GM18873 (cell line): ENCODE measurements at regions not wholly inside any gene's neighbourhood (a gene's known extent, or its start where the extent isn't known, plus 50 kb on each side); places are given as distances from the start of the nearest gene placed in this dataset.
"Not testable (repeated sequence)": the region's sequence is repeated elsewhere in the genome, so short reads cannot be mapped to it uniquely, and the experiment has no call there.

Experiments used
- ATAC-seq: cut with Tn5 transposase; IDR thresholded peaks from one replicate; pipeline ENCODE4 v1.9.1; 2021; ENCODE audit warnings: mild to moderate bottlenecking, moderate library complexity, moderate number of reproducible peaks; ENCODE audit not compliant: unreplicated experiment, low FRiP score

DNA sequence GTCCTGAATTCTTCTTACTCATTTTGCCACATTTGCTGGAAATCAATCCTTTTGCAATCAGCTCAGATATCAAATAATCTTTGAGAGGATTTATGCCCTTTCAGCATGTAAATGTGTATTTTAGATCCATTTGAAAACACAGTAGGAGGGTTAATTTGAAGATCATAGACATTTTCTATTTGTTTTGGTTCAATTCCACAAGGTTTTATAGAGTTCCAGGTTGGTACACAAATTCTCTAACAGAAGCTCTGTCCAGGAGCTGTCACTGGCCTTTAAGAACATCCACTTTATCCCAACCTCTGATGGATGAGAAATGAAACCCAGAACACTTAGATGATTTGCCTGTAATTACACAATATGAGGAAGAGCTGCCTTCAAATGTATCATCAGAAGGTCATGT is 157.3 kb upstream of the CHAC2 start:
- no peak for ATAC-seq

DNA sequence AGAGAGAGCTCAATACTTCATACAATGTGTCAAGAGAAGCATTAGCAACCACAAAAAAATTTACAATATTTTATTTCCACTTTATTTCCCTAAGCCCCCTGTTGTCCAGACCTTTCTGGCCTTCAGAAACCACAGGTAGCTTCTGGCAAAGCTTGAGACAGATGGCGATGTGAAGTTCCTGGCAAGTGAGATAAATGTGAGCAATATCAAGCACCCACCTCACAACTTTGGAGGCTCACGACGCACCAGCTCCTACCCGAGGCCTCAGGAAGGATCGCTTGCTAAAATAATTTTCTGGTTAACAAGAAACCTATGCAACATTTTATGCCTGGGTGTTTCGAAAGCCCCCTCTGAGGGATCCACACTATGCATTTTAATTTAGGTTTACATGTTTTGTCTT is 158.1 kb upstream of the CHAC2 start:
- ATAC-seq: no peak

DNA sequence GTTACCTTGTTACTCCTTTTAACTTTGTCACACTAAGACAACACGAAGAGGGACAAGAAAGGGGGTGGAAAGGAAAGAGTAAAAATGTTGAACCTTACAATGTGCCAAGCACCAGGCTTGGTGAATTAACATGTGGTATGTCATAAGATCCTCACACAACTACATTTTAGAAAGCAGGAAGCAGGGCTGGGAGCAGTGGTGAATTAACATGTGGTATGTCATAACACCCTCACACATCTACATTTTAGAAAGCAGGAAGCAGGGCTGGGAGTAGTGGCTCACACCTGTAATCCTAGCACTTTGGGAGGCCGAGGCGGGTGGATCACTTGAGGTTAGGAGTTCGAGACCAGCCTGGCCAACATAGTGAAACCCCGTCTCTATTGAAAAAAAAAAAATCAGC is 159.3 kb upstream of the CHAC2 start:
- ATAC-seq: no peak

DNA sequence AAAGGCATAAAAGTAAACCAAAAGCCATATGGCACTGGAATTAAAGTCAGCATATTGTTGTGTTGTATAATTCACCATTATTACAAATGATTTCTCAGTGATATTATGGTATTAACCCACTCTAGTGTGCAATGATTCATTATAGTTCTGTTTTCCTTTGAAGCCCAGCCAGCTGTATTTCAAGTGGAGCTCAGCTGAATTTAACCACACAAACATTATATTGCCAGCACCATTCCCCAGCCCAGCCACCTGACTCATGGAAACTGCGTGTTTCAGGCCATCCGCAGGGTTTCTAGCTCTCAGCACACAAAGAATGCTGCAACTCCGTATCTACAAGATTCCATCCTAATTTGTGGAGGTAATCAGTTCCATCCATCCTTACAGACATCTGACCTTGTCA is 166.8 kb upstream of the CHAC2 start:
- no peak for ATAC-seq

DNA sequence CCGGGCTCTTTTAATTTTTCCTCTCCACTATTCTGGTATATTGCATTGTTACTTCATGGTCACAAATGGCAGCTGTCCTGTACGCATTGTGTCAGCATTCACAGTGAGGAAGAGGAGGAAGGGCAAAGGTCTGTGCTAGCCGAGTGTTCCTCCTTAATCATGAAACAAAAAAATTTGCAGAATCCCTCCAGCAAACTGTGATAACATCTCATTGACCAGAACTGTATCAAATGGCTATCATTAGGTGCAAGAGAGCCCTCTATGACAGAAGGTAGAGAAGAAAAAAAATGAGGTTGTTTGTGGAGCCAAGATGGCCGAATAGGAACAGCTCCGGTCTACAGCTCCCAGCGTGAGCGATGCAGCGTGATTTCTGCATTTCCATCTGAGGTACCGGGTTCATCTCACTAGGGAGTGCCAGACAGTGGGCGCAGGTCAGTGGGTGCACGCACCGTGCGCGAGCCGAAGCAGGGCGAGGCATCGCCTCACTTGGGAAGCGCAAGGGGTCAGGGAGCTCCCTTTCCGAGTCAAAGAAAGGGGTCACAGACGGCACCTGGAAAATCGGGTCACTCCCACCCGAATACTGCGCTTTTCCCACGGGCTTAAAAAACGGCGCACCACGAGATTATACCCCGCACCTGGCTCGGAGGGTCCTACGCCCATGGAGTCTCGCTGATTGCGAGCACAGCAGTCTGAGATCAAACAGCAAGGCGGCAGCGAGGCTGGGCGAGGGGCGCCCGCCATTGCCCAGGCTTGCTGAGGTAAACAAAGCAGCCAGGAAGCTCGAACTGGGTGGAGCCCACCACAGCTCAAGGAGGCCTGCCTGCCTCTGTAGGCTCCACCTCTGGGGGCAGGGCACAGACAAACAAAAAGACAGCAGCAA is 180.6 kb upstream of the CHAC2 start:
- not testable (repeated sequence) for ATAC-seq

DNA sequence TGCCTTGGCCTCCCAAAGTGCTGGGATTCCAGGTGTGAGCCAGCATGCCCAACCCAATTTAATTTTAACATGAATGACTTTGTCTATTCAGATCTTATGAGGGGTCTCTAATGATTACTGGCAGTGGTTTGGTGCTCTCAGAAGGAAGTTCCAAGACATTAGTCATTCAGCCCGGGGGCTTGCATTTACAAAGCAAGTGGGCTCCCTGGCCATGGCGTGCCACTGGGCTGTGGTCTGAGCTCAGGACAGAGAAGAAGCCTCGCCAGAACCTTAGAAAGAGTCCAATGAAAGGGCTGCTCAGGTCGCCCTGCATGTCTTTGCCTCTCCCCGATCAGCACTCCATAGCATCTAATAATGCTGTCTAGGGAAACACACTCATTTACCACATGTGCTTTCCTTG is 182.6 kb upstream of the CHAC2 start:
- ATAC-seq: no peak

DNA sequence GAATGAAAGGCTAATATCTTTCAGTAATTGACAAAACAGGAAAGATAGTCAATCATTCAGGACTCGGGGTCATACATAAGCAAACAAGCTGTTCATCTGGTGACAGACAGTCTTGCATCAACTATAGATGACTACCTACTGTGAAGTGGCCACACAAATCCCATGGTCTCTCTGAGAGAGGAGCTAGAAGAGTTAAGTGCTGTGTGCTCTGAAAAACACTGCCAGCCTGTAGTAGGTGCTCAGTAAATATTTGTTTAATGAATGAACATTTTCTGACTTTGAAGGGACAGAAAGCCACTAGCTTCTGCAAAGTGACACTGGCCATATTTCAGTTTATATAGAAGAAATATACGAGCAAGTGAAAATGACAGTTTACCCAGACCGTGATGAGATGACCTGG is 184.0 kb upstream of the CHAC2 start:
- ATAC-seq: no peak

DNA sequence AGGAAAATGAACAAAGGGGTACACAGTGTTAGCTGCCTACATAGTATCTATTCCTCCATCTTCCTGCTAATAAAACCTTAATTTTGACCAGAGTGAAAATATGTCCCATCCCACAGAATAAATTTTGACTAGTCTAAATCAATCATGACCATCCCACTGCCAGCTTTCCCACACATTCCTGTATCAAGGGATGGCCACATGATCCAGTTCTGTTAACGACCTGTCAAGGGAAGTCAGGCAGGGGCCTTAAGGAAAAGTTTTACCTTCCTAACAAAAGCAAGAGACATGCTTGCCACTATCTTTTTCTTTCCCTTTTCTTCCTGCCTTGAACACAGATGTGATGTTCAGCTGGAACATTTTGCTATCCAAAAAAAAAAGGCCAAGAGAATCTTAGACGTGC is 185.0 kb upstream of the CHAC2 start:
- ATAC-seq: no peak

DNA sequence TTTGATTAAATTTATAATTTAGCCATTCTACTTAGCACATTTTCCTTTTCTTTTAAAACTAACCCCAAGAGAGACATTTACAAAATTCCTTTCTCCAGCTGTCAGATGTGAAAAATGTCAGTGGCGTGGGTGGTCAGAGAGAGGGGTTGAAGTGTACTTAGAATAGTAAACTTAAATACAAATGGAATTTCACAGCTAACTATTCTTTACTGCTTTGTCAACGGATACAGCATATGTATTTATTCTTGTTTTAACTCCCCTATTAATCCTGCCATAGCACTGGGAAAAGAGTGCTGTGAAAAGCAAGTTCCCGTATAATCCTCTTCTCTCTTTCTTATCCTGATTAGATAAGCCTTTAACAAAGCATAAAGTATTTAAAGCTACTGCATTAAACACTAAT is 191.4 kb upstream of the CHAC2 start:
- ATAC-seq: no peak

DNA sequence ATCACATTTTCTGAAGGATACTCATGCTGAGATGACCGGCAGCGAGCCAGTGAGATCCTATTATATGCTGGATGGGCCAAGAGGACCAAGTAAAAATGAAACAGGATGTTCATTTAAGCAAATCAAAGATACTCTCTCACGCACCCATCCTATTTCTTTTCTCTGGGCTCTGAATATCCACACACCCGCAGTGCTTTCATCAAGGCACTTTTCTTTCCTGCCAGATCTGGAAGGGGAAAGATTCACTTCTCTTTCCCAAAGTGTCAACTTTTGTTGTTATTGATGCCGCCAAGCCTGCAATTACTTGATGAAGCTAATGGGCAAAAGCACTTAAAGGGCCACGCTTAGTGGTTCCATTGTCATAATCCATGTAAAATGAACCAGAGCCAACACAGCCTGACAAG is 191.9 kb upstream of the CHAC2 start:
- ATAC-seq: no peak

DNA sequence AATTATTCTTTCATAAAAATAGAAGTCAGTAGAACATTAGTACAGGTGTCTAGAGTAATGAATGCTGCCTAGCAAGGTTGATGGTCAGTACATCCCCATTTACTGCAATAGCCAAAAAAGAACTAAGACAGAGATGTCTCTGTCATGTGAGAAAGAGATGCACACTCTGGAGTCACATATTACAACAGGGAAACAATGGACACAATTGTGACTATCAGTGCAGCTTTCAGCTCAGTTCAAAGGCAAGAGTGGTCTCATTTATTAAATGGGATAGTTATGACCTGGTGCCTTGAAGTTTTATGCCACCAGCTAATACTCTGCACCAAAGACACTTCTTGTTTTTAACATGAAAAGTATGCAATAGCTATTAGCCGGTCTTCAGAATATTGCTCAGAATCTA is 194.9 kb upstream of the CHAC2 start:
- no peak for ATAC-seq

DNA sequence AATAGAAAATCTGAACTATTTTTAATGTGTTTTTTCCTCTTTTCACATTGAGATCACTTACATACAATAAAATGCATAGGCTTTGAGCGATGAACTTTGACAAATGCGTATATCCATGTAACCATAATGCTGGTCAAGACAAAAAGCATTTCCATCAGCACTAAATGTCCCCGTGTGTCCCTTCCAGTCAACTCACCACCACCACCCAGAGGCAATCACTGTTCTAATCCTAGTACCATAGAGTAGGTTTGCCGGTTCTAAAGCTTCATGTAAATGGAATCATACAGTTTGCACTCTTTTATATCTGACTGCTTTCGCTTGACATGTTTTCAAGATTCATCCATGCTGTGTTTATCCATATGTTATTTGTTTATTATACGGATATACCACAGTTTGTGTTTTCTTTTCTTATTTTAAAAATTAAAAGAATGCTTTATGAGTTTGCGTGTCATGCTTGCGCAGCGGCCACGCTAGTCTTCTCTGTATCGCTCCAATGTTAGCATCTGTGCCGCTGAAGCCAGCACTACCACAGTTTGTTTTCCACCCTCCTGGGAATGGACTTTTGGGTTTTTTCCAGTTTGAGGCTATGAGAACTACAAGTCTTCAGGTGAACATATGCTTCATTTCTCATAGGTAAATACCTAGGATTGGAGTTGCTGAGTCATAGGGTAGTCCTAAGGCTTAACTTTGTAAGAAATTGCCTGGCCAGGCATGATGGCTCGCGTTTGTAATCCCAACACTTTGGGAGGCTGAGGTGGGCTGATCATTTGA is 197.5 kb upstream of the CHAC2 start:
- ATAC-seq: no peak

DNA sequence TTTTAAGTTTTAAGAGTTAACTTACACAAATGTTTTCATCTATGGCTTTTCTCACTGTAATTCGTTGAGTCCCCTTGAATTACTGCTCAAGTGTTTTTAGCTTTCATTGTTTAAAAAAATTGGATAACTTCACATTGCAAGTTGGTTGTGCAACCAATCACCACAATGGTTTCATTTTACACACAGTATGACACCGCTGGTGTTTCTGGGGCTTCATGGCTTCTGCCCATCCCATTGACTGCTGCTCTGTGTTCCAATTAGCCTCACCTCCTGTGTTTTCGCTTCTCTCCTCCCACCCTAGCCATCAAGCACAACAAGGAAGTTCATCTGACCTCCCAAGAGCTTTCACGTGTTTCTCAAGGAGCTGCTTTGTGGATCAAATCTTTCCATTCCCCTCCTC is 199.1 kb upstream of the CHAC2 start:
- no peak for ATAC-seq

DNA sequence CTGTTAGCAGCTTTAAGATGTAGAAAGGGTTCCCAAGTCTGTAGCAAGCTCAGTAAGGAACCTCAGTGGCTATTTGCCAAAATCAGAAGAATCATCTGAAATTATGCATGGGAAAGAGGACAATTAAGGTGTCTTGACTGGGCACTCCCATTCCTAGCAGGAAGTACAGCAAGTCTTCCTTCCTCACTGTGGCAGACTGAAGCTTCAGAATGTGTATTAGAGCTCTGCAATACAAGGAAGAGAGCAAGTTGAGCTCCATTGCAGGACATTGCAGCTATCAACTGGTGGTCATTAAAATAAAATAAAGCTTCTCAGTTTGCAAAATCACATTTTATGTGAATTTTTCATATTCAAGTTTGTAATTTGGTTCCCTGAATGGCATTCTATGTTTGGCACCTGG is 200.5 kb upstream of the CHAC2 start:
- no peak for ATAC-seq

DNA sequence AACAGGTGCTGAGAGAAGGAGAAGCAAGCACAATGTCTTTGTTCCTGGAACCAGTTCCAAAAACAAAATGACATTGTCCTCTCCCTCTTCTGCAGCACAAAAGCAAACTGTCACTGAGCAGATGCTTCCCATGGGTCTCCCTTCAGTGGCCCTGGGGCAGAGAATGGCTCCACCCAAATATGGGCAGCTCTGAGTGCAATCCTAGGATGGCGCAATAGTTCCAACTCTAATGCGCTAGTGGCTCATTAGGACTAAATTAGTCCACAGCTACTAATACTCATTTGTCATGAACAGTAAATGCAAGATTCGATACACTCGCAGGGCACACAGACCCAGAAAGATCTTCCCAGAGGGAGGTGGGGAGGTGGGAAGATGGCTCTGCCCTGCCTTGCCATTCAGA is 205.2 kb upstream of the CHAC2 start:
- no peak for ATAC-seq

DNA sequence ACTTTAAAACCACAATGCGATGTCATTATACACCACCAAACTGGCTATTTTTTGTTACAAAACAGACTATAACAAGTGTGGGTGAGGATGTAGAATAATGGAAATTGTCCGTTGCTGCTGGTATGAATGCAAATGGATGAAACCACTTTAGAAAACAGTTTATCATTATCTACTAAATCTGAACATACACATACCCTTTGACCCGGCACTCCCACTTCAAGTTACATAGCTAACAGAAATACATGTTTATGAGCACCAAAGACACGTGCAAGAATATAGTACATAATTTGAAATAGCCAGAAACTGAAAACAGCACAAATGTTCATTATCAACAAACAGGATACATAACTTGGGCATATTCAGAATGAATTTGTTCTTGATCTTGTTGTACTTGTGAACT is 206.4 kb upstream of the CHAC2 start:
- ATAC-seq: no peak

DNA sequence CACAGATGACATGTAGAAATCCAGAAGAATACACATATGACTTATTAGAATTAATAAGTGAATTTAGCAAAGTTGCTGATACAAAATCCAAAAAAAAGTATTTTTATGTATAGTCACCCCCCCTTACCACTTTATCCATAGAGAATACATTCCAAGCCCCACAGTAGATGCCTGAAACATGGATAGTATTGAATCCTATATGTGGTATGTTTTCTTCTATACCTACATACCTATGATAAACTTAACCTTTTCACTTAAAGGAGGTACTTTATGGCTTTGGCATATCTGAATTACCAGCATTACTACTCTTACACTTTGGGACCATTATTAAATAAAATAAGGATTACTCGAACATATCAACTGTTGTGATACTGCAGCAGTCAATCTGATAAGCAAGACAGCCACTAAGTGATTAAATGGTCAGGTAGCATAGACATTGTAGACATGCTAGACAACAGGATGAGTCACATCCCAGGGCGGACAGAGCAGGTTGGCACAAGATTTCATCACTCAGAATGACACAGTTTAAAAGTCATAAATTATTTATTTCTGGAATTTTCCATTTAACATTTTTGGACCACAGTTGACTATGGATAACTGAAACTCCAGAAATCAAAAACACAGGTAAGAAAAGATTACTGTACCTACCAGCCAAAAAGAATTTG is 208.2 kb upstream of the CHAC2 start:
- ATAC-seq: no peak

DNA sequence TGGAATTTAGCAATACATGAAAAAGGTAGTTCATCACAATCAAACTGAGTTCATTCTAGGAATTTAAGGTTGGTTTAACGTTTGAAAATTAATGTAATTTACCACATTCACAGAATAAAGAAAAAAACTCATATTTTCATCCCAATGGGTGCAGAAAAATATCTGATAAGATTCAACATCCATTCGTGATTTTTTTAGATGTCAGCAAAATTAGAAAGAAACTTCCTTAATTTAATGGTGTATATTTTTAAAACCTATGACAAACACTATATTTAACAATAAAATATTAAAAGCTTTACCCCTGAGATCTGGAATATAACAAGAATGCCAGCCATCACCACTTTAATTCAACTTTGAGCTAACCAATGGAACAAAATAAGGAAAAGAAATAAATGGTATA is 208.7 kb upstream of the CHAC2 start:
- ATAC-seq: no peak

DNA sequence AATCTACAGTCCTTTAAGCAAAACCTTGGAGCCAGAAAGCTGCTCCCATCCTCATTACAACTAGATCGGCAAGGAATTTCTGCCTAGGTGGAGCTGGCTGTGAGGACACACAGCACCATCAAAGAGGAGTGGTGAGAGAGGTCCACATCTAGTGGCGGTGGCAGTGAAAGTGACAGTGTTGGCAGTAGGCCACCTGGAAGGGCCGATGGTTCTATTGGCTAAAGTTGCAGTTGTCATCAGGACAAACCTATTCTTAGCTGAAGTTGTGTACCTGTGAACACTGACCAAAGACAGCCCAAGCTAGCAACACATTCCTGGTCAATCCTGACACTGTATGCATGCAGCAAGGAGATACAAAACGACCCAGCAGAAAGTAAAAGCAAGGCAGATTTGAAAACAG is 218.1 kb upstream of the CHAC2 start:
- no peak for ATAC-seq

DNA sequence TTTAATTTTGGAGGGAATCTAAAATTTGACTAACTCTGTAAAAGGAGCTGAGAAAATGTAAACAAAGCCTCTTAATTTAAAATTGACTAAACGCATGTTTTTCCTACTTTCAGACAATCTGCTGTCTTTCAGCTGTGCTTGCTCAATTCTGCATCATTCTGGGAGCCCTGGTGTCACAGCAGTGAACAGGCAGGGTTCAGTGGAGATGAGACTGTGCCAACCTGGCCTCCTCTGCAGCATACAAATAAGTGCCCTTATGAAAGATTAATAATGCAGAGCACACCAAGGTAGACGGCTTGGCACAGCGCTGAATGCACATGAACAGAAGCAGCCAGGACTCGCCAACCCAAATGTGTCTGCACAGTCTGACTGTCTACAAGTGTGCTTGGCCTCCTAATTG is 222.0 kb upstream of the CHAC2 start:
- ATAC-seq: no peak

DNA sequence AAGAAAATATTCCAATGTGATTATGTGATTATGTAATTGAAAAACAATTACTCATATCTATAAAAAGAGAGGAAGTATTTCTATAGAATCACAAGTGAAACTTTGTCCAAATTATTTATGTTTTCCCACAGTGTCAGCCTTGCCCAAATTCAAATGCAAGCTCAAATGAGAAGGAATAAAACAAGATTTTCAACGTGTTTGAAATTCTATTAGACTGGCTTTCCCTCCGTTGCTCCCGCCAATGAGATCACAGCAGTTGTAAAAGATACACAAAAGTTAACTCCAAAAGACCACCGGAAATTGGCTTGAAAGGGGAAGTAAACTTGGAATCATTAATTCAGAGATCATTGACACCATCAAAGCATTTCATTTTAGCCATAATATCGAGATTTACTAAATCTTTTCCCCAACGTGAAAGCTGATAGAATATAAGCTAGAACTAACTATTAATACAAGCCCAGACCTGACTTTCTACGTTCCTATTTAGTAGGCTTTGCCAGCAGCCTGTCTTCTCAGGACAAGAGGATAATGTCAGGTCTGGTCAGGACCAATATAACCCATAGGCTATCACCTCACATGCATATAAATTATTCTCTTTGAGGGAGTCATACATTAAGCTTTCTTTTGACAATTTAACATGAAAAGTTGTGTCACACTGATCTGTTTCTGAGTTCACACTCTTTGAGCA is 222.6 kb upstream of the CHAC2 start:
- no peak for ATAC-seq
